COLO668 (cell line): ENCODE measurements at regions not wholly inside any gene's neighbourhood (a gene's known extent, or its start where the extent isn't known, plus 50 kb on each side); places are given as distances from the start of the nearest gene placed in this dataset.
"Not testable (repeated sequence)": the region's sequence is repeated elsewhere in the genome, so short reads cannot be mapped to it uniquely, and the experiment has no call there.

Source experiments
- DNase-seq: peaks from one replicate; lab custom pipeline; 2025; ENCODE audit not compliant: unreplicated experiment; lab: John Stamatoyannopoulos, UW

- no peak for DNase-seq
These were observed 254.0 kb downstream of the DEPDC1B start for GRCh38 chr5:60445921-60446320.

GRCh38 chr5:60445427-60445826 lies 254.5 kb downstream of the DEPDC1B start:
- DNase-seq: no peak

GRCh38 chr5:60444661-60445360 lies 255.2 kb downstream of the DEPDC1B start:
- DNase-seq: no peak

GRCh38 chr5:60439552-60439951 lies 260.4 kb downstream of the DEPDC1B start:
- DNase-seq: no peak

DNA sequence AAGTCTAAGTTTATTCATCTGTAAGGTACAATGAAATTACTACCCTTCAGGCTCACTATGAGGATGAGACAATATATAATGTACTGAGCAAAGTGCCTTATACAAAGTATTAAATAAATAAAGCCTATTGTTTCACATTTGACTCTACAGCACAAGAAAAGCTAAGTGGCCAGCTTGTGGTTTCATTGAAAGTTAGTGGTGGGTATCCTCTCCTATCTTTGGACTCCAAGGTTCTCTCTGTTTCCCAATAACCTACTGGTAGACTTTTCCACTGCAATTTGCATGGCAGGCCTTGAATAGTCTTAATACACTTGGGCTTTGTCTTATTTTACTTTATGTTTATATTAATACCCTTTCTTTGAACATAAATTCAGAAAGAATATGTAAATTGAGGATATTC lies 262.7 kb downstream of the DEPDC1B start:
- no peak for DNase-seq

DNA sequence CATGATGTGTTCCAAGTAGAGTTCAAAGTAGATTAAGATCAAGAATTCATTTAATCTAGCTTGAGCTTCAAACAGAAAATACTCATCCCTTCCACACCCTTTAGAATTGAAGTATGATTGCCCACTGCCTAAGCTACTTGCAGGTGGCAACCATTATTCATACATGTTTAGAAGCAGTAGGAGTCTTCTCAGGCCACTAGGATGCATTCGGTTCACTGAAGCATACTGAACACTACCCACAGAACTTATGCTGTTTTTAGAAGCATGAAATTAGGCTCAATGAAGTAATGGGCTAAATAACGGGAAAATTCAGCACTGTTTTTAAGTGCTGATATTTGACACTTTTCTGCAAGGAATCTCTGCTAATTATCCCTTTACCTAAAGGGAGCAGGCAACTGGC lies 263.4 kb downstream of the DEPDC1B start:
- no peak for DNase-seq

DNA sequence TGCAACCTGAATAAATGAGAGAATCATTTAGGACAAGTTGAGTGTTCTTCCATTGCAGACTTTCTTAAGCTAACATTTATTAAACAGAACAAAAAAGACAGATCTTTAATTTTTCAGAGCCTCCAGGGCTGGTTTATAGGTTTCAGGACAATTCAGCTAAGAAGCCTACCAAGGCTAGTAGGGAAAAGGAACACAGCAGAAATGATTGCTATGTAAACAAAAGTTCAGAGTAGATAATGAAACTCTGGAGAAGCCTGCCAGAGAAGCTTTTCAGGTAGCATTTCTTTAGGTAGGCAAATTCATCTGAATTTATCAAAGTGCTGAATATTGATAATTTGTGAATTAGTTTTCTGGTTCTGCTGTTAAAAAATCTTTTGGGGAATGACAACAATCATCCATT lies 264.2 kb downstream of the DEPDC1B start:
- DNase-seq: no peak

DNA sequence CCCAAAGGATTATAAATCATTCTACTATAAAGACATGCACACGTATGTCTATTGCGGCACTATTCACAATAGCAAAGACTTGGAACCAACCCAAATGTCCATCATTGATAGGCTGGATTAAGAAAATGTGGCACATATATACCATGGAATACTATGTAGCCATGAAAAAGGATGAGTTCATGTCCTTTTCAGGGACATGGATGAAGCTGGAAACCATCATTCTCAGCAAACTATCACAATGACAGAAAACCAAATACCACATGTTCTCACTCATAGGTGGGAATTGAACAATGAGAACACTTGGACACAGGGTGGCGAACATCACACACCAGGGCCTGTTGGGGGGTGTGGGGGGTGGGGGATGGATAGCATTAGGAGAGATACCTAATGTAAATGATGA lies 273.8 kb downstream of the DEPDC1B start:
- not testable (repeated sequence) for DNase-seq

DNA sequence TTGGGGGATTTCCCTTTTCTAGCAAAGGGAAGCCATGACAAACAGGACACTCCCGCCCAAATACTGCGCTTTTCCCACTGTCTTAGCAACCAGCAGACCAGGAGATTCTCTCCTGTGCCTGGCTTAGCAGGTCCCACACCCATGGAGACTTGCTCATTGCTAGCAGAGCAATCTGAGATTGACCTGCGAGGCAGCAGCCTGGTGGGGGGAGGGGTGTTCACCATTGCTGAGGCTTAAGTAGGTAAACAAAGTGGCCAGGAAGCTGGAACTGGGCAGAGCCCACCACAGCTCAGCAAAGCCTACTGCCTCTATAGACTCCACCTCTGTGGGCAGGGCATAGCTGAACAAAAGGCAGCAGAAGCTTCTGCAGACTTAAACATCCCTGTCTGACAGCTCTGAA lies 279.2 kb downstream of the DEPDC1B start:
- not testable (repeated sequence) for DNase-seq

DNA sequence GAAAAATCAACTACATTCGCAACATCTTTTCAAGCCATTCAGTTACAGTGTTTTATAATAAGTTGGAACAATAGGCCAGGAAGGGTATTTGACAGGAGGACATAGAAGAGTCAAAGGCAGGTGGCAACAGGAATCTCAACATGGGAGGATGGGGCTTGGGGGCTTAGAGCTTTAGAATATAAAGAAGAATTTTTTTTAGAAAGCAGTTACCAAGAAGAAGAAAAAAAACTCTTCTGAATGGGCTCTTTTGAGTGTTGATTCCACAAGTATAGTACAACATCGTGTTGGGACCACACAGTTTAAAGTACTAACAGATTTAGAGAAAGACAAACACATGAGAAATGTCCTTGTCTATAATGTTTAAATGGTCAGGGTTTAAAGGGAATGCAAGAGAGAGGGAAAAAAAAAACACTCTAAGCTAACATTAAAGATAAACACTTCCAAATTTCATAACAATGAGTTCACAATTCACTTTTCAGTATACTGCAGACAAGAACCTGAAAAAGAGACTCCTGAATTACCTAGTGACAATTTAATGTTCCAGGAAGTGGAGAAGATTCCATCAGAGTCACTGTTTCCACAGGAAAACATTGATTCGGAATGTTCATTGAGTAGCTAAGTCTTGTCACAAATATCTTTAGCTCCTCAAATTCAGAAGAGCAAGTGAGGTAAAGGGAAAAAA lies 282.3 kb downstream of the DEPDC1B start:
- DNase-seq: no peak

DNA sequence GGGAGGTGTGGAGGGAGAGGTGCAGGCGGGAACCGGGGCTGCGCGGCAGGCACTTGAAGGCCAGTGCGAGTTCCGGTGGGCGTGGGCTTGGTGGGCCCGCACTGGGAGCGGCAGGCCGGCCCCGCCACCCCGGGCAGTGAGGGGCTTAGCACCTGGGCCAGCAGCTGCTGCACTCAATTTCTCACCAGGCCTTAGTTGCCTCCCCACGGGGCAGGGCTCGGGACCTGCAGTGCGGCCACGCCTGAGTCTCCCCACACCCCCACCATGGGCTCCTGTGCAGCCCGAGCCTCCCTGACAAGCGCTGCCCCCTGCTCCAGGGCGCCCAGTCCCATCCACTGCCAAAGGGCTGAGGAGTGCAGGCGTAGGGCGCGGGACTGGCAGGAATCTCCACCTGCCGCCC lies 284.5 kb downstream of the DEPDC1B start:
- DNase-seq: no peak

DNA sequence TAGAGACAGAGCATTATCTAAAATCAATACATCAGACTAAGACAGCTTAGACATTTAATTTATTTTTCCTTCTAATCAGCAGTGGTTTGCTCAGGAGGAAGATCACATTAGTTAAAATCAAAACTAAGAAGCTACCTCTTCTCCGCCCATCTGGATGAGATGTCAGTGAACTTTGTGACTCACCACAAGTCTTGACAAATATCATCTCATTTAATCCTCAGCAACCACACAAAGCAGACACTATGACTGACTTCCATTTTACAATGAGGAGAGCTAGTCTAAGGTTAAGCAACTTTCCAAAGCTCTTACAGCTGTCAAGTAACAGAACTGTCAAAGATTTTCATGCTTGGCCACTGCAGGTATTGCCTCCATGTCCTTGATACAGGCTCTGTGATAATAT lies 289.5 kb downstream of the DEPDC1B start:
- DNase-seq: no peak

DNA sequence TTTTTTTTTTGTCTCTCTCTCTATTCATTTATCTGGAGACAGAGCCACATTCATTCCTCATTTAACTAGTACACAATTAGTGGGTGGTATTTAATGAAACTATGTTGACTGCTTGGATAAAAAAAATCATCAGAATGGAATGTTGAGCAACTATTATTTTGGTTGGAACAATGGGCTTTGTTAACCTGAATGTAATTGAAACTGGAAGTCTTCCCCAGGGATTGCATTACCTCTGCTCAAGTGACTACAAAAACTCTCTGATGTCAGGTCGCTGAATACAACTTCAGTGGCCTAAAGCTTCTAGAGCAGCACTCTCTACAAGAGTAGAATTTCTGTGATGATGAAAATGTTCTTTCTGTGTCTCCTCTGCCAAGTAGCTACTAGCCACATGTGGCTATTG lies 295.8 kb downstream of the DEPDC1B start:
- DNase-seq: no peak

DNA sequence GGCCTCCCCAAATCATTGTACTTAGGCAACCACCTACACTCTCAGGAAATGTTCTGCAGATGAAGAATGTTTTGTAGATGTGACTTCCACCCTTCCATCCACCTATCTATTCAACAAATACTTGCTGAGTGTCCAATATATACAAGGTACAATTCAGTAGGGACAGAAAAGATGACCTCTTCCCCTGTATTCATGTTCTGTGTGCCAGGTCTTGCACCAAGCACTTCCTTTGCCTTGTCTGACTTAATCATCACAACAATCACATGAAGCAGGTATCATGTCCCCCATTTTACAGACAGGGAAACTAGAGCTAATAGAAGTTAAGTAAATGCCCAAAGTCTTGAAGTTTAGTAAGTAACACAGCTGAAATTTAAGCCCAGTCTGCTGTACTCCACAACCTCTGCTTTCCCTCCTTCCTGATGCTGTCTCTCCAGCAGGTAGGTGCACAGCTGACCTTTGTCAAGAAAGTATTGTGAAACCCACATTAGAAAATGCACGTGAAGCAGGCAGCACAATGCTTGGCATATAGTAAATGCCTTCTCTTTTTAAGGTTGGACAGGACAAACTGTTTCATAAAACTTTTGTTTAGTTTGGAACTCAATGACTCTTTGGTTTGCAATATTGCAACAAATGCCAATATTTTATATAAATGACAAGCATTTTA lies 296.5 kb downstream of the DEPDC1B start:
- no peak for DNase-seq

GRCh38 chr5:60402161-60402785 lies 297.7 kb downstream of the DEPDC1B start:
- no peak for DNase-seq

DNA sequence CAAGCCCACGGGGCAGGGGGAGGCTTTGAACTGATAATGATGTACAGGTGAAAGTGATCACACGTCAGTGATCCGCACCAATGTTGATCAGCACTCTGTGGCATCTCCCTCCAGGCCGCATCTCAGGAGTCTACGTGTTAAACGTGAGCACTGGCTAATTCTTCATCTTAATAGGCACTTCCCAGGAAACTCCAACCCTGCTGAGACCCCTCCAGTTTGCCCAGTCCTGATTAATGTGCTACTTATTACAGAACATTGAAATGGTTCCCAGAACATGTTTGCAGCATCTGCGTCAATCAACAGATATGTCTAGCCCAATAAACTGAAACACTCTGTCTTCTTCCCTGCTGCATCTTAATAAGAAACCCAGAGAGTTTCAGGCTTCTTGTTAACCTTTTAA lies 298.4 kb downstream of the DEPDC1B start:
- DNase-seq: no peak

- DNase-seq: no peak
These were observed 300.5 kb downstream of the DEPDC1B start for GRCh38 chr5:60399507-60399906.

DNA sequence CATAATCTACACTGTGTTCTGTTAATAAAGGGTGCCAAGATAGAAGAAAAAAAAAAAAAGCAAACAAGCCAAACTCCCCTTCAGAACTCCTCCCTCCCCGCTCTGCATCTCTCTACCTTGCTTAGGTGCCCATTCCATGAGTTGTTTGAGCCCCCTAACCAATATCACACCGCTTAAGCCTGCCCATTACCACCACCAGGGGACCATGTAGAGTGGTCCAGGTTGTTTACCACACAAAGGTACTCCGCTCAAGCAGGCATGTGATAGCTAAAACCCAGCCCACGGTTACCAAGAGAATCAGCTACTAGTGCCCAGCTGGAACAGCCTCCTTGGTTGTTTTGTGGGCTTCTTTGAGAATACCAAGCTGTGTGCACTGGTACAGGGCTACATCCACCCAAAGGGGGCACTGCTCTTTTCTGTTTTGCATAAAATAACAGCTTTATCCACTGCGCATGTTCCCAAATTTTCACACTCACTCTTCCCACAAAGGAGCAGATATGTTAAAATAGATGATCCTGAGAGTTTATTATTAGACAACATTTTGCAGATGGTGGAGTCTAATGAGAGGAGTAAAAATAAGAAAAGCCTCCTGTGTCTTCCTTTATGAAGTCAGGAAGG lies 304.1 kb downstream of the DEPDC1B start:
- DNase-seq: no peak

DNA sequence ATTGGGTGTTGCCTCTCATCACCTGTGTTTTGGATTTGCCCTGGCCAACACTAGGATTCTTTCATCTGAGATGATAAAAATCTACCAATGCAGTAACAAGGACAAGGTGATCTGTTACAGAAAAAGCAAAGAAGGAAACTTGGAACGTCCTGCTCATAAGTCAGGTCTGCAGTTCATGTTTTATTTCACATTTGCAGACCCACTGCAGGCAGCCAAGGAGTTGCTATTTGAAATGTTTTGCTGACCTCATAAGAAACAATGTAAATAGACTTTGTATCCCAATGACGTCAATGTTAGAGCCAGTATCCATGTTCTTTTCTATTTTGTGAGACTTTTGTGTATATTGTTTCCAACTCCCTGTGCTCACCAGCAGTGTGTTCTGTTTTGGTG lies 312.9 kb downstream of the DEPDC1B start:
- DNase-seq: no peak

DNA sequence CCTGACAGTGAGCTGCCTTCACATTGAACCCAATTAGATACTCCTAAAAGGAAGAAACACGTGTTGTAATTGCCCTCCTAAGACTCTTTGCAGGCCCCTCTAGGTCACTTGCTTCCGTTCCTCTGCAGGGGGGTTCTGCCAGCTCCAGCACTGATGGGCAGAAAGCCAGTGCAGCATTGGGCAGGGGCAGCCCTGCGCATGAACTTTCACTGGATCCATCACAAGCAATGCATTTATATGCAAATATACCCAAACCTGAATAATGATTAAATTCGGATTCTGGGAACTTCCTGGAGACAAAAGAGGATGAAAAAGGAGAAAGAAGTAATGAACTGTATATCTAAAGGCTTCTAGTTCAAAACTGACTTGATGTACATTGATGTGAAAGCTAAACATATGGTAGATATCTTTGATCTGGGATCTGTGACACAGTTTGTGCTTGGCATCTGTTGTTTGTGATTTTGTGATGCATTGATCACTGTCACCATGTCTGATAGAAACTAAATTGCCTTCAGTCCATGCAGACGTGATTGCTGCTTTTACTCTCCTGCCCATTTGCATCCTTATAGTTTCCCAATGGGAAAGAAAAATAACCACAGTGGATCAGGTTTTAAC lies 313.4 kb downstream of the DEPDC1B start:
- no peak for DNase-seq

- no peak for DNase-seq
These were observed 317.2 kb downstream of the DEPDC1B start for GRCh38 chr5:60382716-60383115.
